Uterus (tissue), 2 donors: ENCODE measurements at regions not wholly inside any gene's neighbourhood (a gene's known extent, or its start where the extent isn't known, plus 50 kb on each side); places are given as distances from the start of the nearest gene placed in this dataset.

Experiments
- CTCF ChIP-seq, 4 experiments: fragments of 200-600 bp in 2 of 4; fragments of 450-650 bp in 2 of 4; sonication (generic) in 2 of 4; IDR thresholded peaks; one replicate each; pipeline ENCODE4 v1.5.1; 2016 to 2019; ENCODE audit warnings: antibody characterized with exemption in 4 of 4, mild to moderate bottlenecking in 2 of 4, moderate library complexity in 1 of 4
- POLR2A ChIP-seq, 2 donors: fragments of 450-650 bp; IDR thresholded peaks; one replicate each; pipeline ENCODE4 v1.6.1; 2016; ENCODE audit warnings: antibody characterized with exemption in 2 of 2, mild to moderate bottlenecking in 1 of 2, moderate library complexity in 1 of 2

GRCh38 chr12:126932156-126932555, 1334.8 kb upstream of the TMEM132C start:
- TF ChIP-seq CTCF (IDR thresholded peaks at IDR 0.05): no peak
- TF ChIP-seq POLR2A (IDR thresholded peaks at IDR 0.05): no peak
